ENCODE measurements at regions not wholly inside any gene's neighbourhood (a gene's known extent, or its start where the extent isn't known, plus 50 kb on each side); places are given as distances from the start of the nearest gene placed in this dataset.

- TF ChIP-seq CTCF (IDR thresholded peaks at IDR 0.05) = no peak
- no peak for TF ChIP-seq POLR2A (IDR thresholded peaks at IDR 0.05)
Observed at GRCh38 chr20:50298554-50299324, 108.1 kb downstream of the CEBPB start.
